ENCODE measurements at regions not wholly inside any gene's neighbourhood (a gene's known extent, or its start where the extent isn't known, plus 50 kb on each side); places are given as distances from the start of the nearest gene placed in this dataset.

DNA sequence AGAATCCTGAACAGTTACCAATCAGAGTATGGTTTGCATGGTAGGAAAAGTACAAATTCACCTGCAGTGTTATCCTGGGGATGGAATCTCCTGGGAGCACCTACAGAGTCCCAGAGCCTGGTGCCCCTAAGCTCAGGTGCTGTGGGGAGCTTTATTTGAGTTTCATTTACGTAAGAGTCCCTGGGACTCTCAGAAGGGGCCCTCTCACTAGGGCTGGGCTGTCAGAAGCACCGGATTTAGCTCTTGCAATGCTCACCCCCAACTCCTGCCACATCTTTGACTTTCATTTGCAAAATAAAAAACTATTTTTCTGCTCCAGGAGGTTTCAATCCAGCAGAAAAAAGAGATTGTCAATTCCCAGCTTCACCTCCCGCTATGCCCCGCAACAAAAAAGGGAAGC is 569.8 kb upstream of the B3GAT1 start:
- TF ChIP-seq POLR2A (IDR thresholded peaks at IDR 0.05; ENCODE audit: low read length): no peak
- no peak for TF ChIP-seq GATA1 (IDR thresholded peaks at IDR 0.05; ENCODE audit: low read depth, low read length)
